ENCODE measurements at regions not wholly inside any gene's neighbourhood (a gene's known extent, or its start where the extent isn't known, plus 50 kb on each side); places are given as distances from the start of the nearest gene placed in this dataset.

DNA sequence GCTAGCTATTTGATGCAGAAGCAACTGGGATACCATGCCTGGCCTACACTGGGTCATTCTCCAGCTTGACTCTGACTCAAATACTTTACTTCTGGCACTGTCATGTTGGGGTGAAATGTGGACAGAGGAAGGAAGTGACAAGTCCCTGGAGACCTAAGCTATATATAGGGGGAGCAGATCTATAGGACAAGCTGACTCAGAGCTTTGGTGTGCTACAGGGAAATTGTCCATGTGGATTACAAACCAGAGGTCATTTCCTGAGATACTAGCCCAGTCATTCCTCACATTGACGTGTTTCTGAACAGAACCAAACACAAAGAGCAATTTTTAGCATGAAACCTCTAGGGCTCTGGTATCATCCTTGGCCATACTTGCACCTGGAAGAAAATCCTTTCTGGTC, 531.6 kb upstream of the CLINT1 start:
- TF ChIP-seq POLR2A (IDR thresholded peaks at IDR 0.05) (no peak), CTCF (IDR thresholded peaks at IDR 0.05 in 4 of 5, conservative IDR thresholded peaks at IDR 0.05 in 1 of 5) (no peak)

All from gastrocnemius medialis (tissue), 4 donors.